GM12878 (cell line): ENCODE measurements at regions not wholly inside any gene's neighbourhood (a gene's known extent, or its start where the extent isn't known, plus 50 kb on each side); places are given as distances from the start of the nearest gene placed in this dataset.

ENCODE experiments used
- ATAC-seq: fragments of 200-7000 bp; cut with Tn5 transposase; 3 replicates; pipeline ENCODE4 v1.9.1; 2020; ENCODE audit warnings: mild to moderate bottlenecking, moderate library complexity
- BruUV-seq: library from RNA; stranded (reverse); fragments of 400-500 nt; replicated peaks from 2 replicates; lab custom pipeline; 2021; lab: Mats Ljungman, UMichigan
- CTCF ChIA-PET: fragments of 300-600 bp; sonication (Branson Sonifier 250); formaldehyde crosslinking; extraction: SDS; loops from one replicate; lab custom pipeline; 2021; ENCODE audit warnings: inconsistent platforms; lab: Yijun Ruan, JAX
- POLR2A ChIA-PET: fragments of 350-600 bp; formaldehyde crosslinking; extraction: SDS; loops from one replicate; lab custom pipeline; 2021; ENCODE audit warnings: inconsistent platforms; lab: Charles Lee
- RAD21 ChIA-PET: fragments of 300-600 bp; sonication (Branson Sonifier 250); formaldehyde crosslinking; loops from one replicate; lab custom pipeline; 2023; ENCODE audit warnings: antibody characterized with exemption; ENCODE audit not compliant: unreplicated experiment; lab: Charles Lee
- SMC1A ChIA-PET: fragments of 300-600 bp; sonication (Branson Sonifier 250); formaldehyde crosslinking; loops from one replicate; lab custom pipeline; 2023; ENCODE audit not compliant: unreplicated experiment, uncharacterized antibody; lab: Charles Lee
- DNase-seq: peaks from one replicate; pipeline ENCODE4 v3.0.0-alpha.2; 2011; ENCODE audit warnings: low read depth, low spot score
- FAIRE-seq: peaks from 3 replicates; lab custom pipeline; 2011; peaks lifted over from hg19 to GRCh38; lab: Jason Lieb, UNC
- H2AFZ ChIP-seq: 2 replicates; pipeline ENCODE4 v1.6.0; 2011; ENCODE audit warnings: low read depth, low read length, control low read depth; ENCODE audit not compliant: control insufficient read depth
- H3K27ac ChIP-seq: 2 replicates; pipeline ENCODE4 v1.5.1; 2011; ENCODE audit warnings: control low read depth; ENCODE audit not compliant: control insufficient read depth, insufficient read depth
- H3K27me3 ChIP-seq, 2 experiments: replicated peaks in 1 of 2; 2 replicates each; pipeline versions ENCODE4 v1.6.0 to v1.6.1; 2011; ENCODE audit warnings: low read length in 1 of 2; ENCODE audit not compliant: control insufficient read depth in 2 of 2, insufficient read depth in 2 of 2
- H3K36me3 ChIP-seq, 2 experiments: 2 replicates each; pipeline ENCODE4 v1.5.1; 2011; ENCODE audit warnings: low read length in 1 of 2; ENCODE audit not compliant: control insufficient read depth in 2 of 2, insufficient read depth in 2 of 2
- H3K4me1 ChIP-seq: 2 replicates; pipeline ENCODE4 v1.6.1; 2011; ENCODE audit warnings: mild to moderate bottlenecking, low read length, moderate library complexity, mixed read lengths; ENCODE audit not compliant: control insufficient read depth, insufficient read depth
- H3K4me2 ChIP-seq: 2 replicates; pipeline ENCODE4 v1.6.0; 2011; ENCODE audit warnings: control low read depth; ENCODE audit not compliant: control insufficient read depth, insufficient read depth
- H3K4me3 ChIP-seq: fragments of 200-600 bp; sonication (generic); 2 replicates; pipeline ENCODE4 v1.5.1; 2016
- H3K79me2 ChIP-seq: 2 replicates; pipeline ENCODE4 v1.6.0; 2011; ENCODE audit warnings: low read length; ENCODE audit not compliant: control insufficient read depth, insufficient read depth
- H3K9ac ChIP-seq: 2 replicates; pipeline ENCODE4 v1.8.0; 2011; ENCODE audit warnings: low read length, control low read depth, mixed read lengths; ENCODE audit not compliant: control insufficient read depth, insufficient read depth
- H3K9me3 ChIP-seq: replicated peaks from 3 replicates; pipeline ENCODE4 v1.5.1; 2011; ENCODE audit warnings: mild to moderate bottlenecking, low read length; ENCODE audit not compliant: control insufficient read depth, insufficient read depth
- H4K20me1 ChIP-seq: 2 replicates; pipeline ENCODE4 v1.6.0; 2011; ENCODE audit not compliant: control insufficient read depth, insufficient read depth
- BACH1 ChIP-seq: fragments of 450-650 bp; IDR thresholded peaks from 2 replicates; pipeline ENCODE4 v1.6.1; 2017; ENCODE audit warnings: mild to moderate bottlenecking, borderline replicate concordance
- BRCA1 ChIP-seq: IDR thresholded peaks from 2 replicates; pipeline ENCODE4 v1.6.1; 2011; ENCODE audit warnings: low read depth, low read length, improper control_type of control experiment
- CHD2 ChIP-seq: IDR thresholded peaks from 2 replicates; pipeline ENCODE4 v1.6.1; 2011; ENCODE audit warnings: low read depth, low read length, improper control_type of control experiment, borderline replicate concordance
- IRF4 ChIP-seq: IDR thresholded peaks from 2 replicates; pipeline ENCODE4 v1.6.1; 2011; ENCODE audit warnings: low read depth, low read length
- MXI1 ChIP-seq: fragments of 150-350 bp; IDR thresholded peaks from 2 replicates; pipeline ENCODE4 v1.6.1; 2011; ENCODE audit warnings: low read depth, mild to moderate bottlenecking, inconsistent platforms, low read length, improper control_type of control experiment
- NFYB ChIP-seq: IDR thresholded peaks from 2 replicates; pipeline ENCODE4 v1.6.1; 2011; ENCODE audit warnings: low read depth, mild to moderate bottlenecking, low read length, improper control_type of control experiment, moderate library complexity; ENCODE audit not compliant: insufficient read depth
- PAX5 ChIP-seq: IDR thresholded peaks from 2 replicates; pipeline ENCODE4 v1.6.1; 2011; ENCODE audit warnings: low read depth, low read length, borderline replicate concordance
- PAX8 ChIP-seq: fragments of 450-650 bp; IDR thresholded peaks from 2 replicates; pipeline ENCODE4 v1.6.1; 2017; ENCODE audit warnings: mild to moderate bottlenecking, moderate library complexity
- POLR2AphosphoS5 ChIP-seq: IDR thresholded peaks from 2 replicates; pipeline ENCODE4 v1.6.1; 2011; ENCODE audit warnings: mild to moderate bottlenecking, low read length, inconsistent platforms
- SMAD5 ChIP-seq: IDR thresholded peaks from 2 replicates; pipeline ENCODE4 v1.6.1; 2016; ENCODE audit warnings: antibody characterized with exemption, low read depth
- SMARCA5 ChIP-seq: fragments of 450-650 bp; IDR thresholded peaks from 2 replicates; pipeline ENCODE4 v1.6.1; 2017; ENCODE audit warnings: mild to moderate bottlenecking
- STAT1 ChIP-seq: fragments of 450-650 bp; conservative IDR thresholded peaks from 2 replicates; pipeline ENCODE4 v1.6.1; 2014; ENCODE audit warnings: antibody characterized with exemption, mild to moderate bottlenecking
- TCF7 ChIP-seq: IDR thresholded peaks from 2 replicates; pipeline ENCODE4 v1.6.1; 2014; ENCODE audit warnings: antibody characterized with exemption, borderline replicate concordance
- YBX1 ChIP-seq: fragments of 450-650 bp; IDR thresholded peaks from 2 replicates; pipeline ENCODE4 v1.6.1; 2016; ENCODE audit warnings: antibody characterized with exemption
- WGBS: methylation state at CpG from one replicate; pipeline ENCODE4 v1.1.6; 2016; ENCODE audit warnings: low lambda C conversion rate; ENCODE audit not compliant: insufficient replicate concordance, insufficient coverage; ENCODE audit errors: missing lambda C conversion rate; 5-methylcytosine and 5-hydroxymethylcytosine counted together
- in situ Hi-C: fragments of 300-500 bp; cut with MboI; formaldehyde crosslinking; loops from 9 replicates; pipeline ENCODE4 v1.14.3; 2018; ENCODE audit warnings: mixed read lengths
- intact Hi-C: fragments of 100-400 bp; cut with micrococcal nuclease; formaldehyde crosslinking; loops from one replicate; pipeline ENCODE4 v1.14.2; 2022; ENCODE audit not compliant: unreplicated experiment
- TF ChIP-seq, protein P1 (sequence below): fragments of 150-350 bp; IDR thresholded peaks from 2 replicates; pipeline ENCODE4 v1.6.1; 2016; ENCODE audit warnings: low read depth, low read length
- TF ChIP-seq, protein P2 (sequence below): fragments of 450-650 bp; IDR thresholded peaks from 2 replicates; pipeline ENCODE4 v1.6.1; 2017; ENCODE audit warnings: mild to moderate bottlenecking, moderate library complexity
- TF ChIP-seq, protein P3 (sequence below): fragments of 450-650 bp; IDR thresholded peaks from 2 replicates; pipeline ENCODE4 v1.6.1; 2016; ENCODE audit warnings: mild to moderate bottlenecking

GRCh38 chr10:33042565-33042964 lies 84.5 kb upstream of the ITGB1 start (continued):
- TF ChIP-seq, protein P1, sequence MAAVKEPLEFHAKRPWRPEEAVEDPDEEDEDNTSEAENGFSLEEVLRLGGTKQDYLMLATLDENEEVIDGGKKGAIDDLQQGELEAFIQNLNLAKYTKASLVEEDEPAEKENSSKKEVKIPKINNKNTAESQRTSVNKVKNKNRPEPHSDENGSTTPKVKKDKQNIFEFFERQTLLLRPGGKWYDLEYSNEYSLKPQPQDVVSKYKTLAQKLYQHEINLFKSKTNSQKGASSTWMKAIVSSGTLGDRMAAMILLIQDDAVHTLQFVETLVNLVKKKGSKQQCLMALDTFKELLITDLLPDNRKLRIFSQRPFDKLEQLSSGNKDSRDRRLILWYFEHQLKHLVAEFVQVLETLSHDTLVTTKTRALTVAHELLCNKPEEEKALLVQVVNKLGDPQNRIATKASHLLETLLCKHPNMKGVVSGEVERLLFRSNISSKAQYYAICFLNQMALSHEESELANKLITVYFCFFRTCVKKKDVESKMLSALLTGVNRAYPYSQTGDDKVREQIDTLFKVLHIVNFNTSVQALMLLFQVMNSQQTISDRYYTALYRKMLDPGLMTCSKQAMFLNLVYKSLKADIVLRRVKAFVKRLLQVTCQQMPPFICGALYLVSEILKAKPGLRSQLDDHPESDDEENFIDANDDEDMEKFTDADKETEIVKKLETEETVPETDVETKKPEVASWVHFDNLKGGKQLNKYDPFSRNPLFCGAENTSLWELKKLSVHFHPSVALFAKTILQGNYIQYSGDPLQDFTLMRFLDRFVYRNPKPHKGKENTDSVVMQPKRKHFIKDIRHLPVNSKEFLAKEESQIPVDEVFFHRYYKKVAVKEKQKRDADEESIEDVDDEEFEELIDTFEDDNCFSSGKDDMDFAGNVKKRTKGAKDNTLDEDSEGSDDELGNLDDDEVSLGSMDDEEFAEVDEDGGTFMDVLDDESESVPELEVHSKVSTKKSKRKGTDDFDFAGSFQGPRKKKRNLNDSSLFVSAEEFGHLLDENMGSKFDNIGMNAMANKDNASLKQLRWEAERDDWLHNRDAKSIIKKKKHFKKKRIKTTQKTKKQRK: no peak
- TF ChIP-seq NFYB (no peak), SMARCA5 (no peak), STAT1 (no peak), SMAD5 (no peak)

DNA sequence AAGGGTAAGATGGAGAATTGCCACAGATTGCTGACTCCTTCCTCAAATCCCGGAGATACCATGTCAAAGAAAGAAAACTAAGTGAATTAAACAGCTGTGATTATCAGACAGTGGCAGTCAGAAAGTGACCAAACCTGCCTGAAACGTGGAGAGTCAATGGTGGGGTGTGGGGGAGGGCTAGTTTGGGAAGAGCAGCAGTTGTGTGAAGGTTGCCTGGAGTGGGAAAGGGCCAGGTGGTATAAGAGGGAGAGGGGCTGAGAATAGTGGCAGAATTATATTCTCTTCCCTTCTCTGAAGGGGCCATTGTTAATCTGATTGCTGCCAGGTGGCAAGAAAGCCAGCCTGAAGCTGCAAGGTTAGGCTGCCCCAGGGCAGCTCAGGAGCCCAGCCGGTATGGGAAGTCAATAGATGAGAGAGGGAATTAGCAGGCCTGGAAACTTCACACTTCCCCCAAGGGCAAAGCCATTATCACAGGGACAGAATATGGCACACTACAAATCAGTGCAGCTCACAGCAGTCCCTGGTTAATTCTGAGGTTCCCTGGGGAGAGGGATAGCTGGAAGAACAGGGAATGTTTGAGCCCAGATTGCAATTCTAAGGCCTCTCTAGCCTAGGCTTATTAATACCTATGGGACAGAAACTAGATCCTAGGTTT lies 83.9 kb upstream of the ITGB1 start:
- no peak for FAIRE-seq
- SMC1A ChIA-PET: no interaction called here
- DNase-seq: no peak
- ATAC-seq: no peak
- Histone ChIP-seq H3K27ac (no peak overlapping the region), H3K79me2 (no peaks in the 10 kb centered on the region), H3K4me1 (no peaks in the 10 kb centered on the region), H3K36me3 (no peaks in the 10 kb centered on the region), H3K27me3 (no peaks in the 10 kb centered on the region), H3K9me3 (no peaks in the 10 kb centered on the region), H3K4me3 (no peak overlapping the region), H2AFZ (no peak overlapping the region), H4K20me1 (no peaks in the 10 kb centered on the region), H3K9ac (no peak overlapping the region), H3K4me2 (no peak overlapping the region)
- POLR2A ChIA-PET: no interaction called here
- in situ Hi-C loops: no loop called here
- RAD21 ChIA-PET: no interaction called here
- intact Hi-C loops: no loop called here
- WGBS: 26% methylated on average over 3 of the region's 3 CpGs
- BruUV-seq: no TSS peak
- CTCF ChIA-PET: interaction anchor here (0.7 kb wide), 1 partner anchor 23 kb away, joined by 4 read pairs; no protein-coding TSS in a partner anchor
- TF ChIP-seq IRF4 (no peak), POLR2AphosphoS5 (no peak), BRCA1 (no peak), TCF7 (no peak), PAX8 (no peak), YBX1 (no peak), MXI1 (no peak), CHD2 (no peak), SMARCA5 (no peak), PAX5 (no peak), BACH1 (no peak)
- TF ChIP-seq, protein P2, sequence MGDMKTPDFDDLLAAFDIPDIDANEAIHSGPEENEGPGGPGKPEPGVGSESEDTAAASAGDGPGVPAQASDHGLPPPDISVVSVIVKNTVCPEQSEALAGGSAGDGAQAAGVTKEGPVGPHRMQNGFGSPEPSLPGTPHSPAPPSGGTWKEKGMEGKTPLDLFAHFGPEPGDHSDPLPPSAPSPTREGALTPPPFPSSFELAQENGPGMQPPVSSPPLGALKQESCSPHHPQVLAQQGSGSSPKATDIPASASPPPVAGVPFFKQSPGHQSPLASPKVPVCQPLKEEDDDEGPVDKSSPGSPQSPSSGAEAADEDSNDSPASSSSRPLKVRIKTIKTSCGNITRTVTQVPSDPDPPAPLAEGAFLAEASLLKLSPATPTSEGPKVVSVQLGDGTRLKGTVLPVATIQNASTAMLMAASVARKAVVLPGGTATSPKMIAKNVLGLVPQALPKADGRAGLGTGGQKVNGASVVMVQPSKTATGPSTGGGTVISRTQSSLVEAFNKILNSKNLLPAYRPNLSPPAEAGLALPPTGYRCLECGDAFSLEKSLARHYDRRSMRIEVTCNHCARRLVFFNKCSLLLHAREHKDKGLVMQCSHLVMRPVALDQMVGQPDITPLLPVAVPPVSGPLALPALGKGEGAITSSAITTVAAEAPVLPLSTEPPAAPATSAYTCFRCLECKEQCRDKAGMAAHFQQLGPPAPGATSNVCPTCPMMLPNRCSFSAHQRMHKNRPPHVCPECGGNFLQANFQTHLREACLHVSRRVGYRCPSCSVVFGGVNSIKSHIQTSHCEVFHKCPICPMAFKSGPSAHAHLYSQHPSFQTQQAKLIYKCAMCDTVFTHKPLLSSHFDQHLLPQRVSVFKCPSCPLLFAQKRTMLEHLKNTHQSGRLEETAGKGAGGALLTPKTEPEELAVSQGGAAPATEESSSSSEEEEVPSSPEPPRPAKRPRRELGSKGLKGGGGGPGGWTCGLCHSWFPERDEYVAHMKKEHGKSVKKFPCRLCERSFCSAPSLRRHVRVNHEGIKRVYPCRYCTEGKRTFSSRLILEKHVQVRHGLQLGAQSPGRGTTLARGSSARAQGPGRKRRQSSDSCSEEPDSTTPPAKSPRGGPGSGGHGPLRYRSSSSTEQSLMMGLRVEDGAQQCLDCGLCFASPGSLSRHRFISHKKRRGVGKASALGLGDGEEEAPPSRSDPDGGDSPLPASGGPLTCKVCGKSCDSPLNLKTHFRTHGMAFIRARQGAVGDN: no peak
- TF ChIP-seq, protein P3, sequence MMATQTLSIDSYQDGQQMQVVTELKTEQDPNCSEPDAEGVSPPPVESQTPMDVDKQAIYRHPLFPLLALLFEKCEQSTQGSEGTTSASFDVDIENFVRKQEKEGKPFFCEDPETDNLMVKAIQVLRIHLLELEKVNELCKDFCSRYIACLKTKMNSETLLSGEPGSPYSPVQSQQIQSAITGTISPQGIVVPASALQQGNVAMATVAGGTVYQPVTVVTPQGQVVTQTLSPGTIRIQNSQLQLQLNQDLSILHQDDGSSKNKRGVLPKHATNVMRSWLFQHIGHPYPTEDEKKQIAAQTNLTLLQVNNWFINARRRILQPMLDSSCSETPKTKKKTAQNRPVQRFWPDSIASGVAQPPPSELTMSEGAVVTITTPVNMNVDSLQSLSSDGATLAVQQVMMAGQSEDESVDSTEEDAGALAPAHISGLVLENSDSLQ: no peak
